Coronary artery (tissue), 2 donors: ENCODE measurements at regions not wholly inside any gene's neighbourhood (a gene's known extent, or its start where the extent isn't known, plus 50 kb on each side); places are given as distances from the start of the nearest gene placed in this dataset.

ENCODE experiments used
- DNase-seq: peaks from one replicate; pipeline ENCODE4 v3.0.0-alpha.2; 2017; ENCODE audit warnings: low spot score
- H3K27ac ChIP-seq, 2 donors: fragments of 200-600 bp; sonication (generic); one replicate each; pipeline ENCODE4 v1.5.1; 2016 to 2019
- H3K4me3 ChIP-seq: fragments of 200-600 bp; sonication (generic); 2 replicates; pipeline ENCODE4 v1.5.1; 2016; ENCODE audit warnings: mild to moderate bottlenecking, moderate library complexity
- CTCF ChIP-seq: fragments of 200-600 bp; sonication (generic); IDR thresholded peaks from one replicate; pipeline ENCODE4 v1.5.1; 2019; ENCODE audit warnings: antibody characterized with exemption

- Histone ChIP-seq H3K4me3 (no peak overlapping the region), H3K27ac (no peak overlapping the region)
- DNase-seq = no peak
- TF ChIP-seq CTCF = no peak
Observed at GRCh38 chr4:20333141-20333715, 81.5 kb downstream of the SLIT2 start.

- DNase-seq = no peak
- Histone ChIP-seq H3K27ac (no peak overlapping the region), H3K4me3 (no peak overlapping the region)
- no peak for TF ChIP-seq CTCF
Observed at GRCh38 chr4:20337261-20337664, 85.6 kb downstream of the SLIT2 start.

DNA sequence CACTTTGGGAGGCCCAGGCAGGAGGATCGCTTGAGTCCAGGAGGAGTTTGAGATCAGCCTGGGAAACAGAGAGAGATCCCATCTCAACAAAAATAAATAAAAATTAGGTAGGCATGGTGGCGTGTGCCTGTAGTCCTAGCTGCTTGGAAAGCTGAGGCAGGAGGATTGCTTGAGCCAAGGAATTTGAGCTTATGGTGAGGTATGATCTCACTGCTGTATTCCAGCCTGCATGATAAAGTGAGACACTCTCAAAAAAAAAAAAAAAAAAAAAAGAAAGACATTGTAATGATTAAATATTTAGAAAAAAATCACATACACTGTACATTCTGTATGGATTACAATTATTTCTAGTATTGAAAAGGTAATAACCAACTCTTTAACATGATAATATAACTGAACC, 87.1 kb downstream of the SLIT2 start:
- DNase-seq = no peak
- TF ChIP-seq CTCF = no peak
- H3K4me3 ChIP-seq = no peak overlapping the region
- H3K27ac ChIP-seq = no peak overlapping the region

- Histone ChIP-seq H3K27ac (no peak overlapping the region), H3K4me3 (no peak overlapping the region)
- TF ChIP-seq CTCF = no peak
- DNase-seq = no peak
Observed at GRCh38 chr4:20341134-20341738, 89.5 kb downstream of the SLIT2 start.

- no peak overlapping the region for H3K4me3 ChIP-seq
- no peak for TF ChIP-seq CTCF
- no peak overlapping the region for H3K27ac ChIP-seq
- no peak for DNase-seq
Observed at GRCh38 chr4:20347531-20347930, 95.8 kb downstream of the SLIT2 start.

DNA sequence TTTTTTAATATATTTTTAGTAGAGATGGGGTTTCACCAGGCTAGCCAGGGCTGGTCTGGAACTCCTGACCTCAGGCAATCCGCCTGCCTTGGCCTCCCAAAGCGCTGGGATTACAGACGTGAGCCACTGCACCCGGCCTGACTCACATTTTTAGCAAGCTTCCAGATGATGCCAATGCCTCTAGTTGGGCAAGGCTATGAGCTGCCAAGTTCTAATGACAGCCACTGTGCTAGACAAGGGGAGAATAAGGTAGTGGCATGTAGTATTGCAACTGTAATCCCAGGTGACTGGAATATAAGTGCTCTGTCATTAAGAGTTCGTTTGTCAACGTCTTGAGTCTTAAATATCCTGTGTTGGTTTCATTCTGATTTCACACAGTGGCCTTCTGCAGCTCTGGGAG, 96.7 kb downstream of the SLIT2 start:
- no peak for TF ChIP-seq CTCF
- Histone ChIP-seq H3K27ac (no peak overlapping the region), H3K4me3 (no peak overlapping the region)
- no peak for DNase-seq
